ENCODE measurements at regions not wholly inside any gene's neighbourhood (a gene's known extent, or its start where the extent isn't known, plus 50 kb on each side); places are given as distances from the start of the nearest gene placed in this dataset.

DNA sequence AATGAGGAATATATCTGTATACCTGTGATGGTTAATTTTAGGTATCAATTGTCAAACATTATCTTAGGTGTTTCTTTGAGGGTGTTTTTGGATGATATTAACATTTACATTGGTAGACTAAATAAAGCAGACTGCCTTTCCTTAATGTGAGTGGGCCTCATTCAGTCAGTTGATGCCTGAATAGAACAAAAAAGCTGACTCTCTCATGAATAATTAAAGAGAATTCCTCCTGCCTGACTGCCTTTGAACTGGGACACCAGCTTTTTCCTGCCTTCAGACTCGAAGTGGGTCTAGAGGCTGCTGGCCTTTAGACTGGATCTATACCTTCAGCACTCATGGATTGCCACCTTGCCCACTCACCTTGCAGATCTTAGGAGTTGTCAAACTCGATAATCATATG is 117.9 kb upstream of the TMEM168 start:
- no peak overlapping the region for H3K27ac ChIP-seq
- in situ Hi-C loops (cut with MboI; ENCODE audit: low pct_ligation_motif_present in 1 of 4, low pct_unique_long_range_greater_than_20kb in 1 of 4, low sequenced_read_pairs in 3 of 4) = no loop called here
- no peak overlapping the region for H3K4me3 ChIP-seq
- no peaks in the 10 kb centered on the region for H3K4me1 ChIP-seq
- H3K36me3 ChIP-seq = peaks cover 0 to 14% (median 3%) of the 10 kb centered on the region in 4 donors
- H3K27me3 ChIP-seq = no peaks in the 10 kb centered on the region
- no peak for DNase-seq
- peaks cover 0 to 8% of the 10 kb centered on the region in 2 donors for H3K9me3 ChIP-seq
- TF ChIP-seq POLR2A (IDR thresholded peaks at IDR 0.05) (no peak), POLR2AphosphoS5 (IDR thresholded peaks at IDR 0.05) (no peak), EP300 (IDR thresholded peaks at IDR 0.05; ENCODE audit: low read depth) (no peak)
- TF ChIP-seq, protein P1, sequence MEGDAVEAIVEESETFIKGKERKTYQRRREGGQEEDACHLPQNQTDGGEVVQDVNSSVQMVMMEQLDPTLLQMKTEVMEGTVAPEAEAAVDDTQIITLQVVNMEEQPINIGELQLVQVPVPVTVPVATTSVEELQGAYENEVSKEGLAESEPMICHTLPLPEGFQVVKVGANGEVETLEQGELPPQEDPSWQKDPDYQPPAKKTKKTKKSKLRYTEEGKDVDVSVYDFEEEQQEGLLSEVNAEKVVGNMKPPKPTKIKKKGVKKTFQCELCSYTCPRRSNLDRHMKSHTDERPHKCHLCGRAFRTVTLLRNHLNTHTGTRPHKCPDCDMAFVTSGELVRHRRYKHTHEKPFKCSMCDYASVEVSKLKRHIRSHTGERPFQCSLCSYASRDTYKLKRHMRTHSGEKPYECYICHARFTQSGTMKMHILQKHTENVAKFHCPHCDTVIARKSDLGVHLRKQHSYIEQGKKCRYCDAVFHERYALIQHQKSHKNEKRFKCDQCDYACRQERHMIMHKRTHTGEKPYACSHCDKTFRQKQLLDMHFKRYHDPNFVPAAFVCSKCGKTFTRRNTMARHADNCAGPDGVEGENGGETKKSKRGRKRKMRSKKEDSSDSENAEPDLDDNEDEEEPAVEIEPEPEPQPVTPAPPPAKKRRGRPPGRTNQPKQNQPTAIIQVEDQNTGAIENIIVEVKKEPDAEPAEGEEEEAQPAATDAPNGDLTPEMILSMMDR (IDR thresholded peaks at IDR 0.05) = no peak
- intact Hi-C loops (cut with DNase I; ENCODE audit: low total_unique reads) = no loop called here
- WGBS, 2 donors (ENCODE audit: low coverage in 1 of 2) = 94 to 95% methylated on average over 2 of the region's 2 CpGs

DNA sequence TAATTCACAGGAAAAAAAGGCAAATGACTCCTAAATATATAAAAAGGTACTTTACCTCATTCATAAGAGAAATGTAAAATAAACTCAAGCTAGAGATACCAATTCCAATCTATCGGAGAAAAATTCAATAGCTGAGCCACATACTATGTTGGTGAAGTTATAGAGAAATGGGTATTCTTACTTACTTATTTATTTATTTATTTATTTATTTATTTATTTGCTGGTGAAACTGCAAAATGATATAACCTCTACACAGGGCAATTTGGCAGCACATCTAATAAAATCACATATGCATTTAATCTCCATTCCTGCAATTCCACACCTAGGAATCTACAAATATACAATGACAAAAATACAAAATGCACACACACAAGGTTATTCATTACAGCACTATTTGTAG is 117.5 kb upstream of the TMEM168 start:
- peaks cover 0 to 8% of the 10 kb centered on the region in 2 donors for H3K9me3 ChIP-seq
- no peak overlapping the region for H3K27ac ChIP-seq
- 93 to 98% methylated on average over 1 of the region's 1 CpG for WGBS, 2 donors (ENCODE audit: low coverage in 1 of 2)
- no peaks in the 10 kb centered on the region for H3K27me3 ChIP-seq
- intact Hi-C loops (cut with DNase I; ENCODE audit: low total_unique reads) (no loop called here), in situ Hi-C loops (cut with MboI; ENCODE audit: low pct_ligation_motif_present in 1 of 4, low pct_unique_long_range_greater_than_20kb in 1 of 4, low sequenced_read_pairs in 3 of 4) (no loop called here)
- DNase-seq = no peak
- no peak overlapping the region for H3K4me3 ChIP-seq
- H3K4me1 ChIP-seq = no peaks in the 10 kb centered on the region
- peaks cover 0 to 14% (median 3%) of the 10 kb centered on the region in 4 donors for H3K36me3 ChIP-seq
- TF ChIP-seq EP300 (IDR thresholded peaks at IDR 0.05; ENCODE audit: low read depth) (no peak), POLR2AphosphoS5 (IDR thresholded peaks at IDR 0.05) (no peak), POLR2A (IDR thresholded peaks at IDR 0.05) (no peak)

DNA sequence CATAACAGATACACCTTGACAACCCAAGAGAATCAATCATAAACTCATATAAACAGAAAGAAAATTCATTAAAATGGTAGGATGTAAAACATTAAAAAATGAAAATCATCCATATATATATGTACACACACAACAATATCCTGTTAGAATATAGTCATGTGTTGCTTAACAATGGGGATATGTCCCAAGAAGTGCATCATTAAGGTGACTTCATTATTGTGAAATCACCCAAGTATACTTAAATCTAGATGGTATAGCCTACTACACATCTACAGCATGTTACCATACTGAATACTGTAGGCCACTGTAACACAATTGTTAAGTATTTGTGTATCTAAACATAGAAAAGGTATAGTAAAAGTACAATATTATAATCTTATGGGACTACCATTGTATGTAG is 115.8 kb upstream of the TMEM168 start:
- Histone ChIP-seq H3K27ac (no peak overlapping the region), H3K4me3 (no peak overlapping the region), H3K27me3 (no peaks in the 10 kb centered on the region), H3K36me3 (peaks cover 0 to 6% (median 2%) of the 10 kb centered on the region in 4 donors), H3K9me3 (peaks cover 0 to 8% of the 10 kb centered on the region in 2 donors), H3K4me1 (no peaks in the 10 kb centered on the region)
- in situ Hi-C loops (cut with MboI; ENCODE audit: low pct_ligation_motif_present in 1 of 4, low pct_unique_long_range_greater_than_20kb in 1 of 4, low sequenced_read_pairs in 3 of 4) = no loop called here
- no peak for DNase-seq
- TF ChIP-seq POLR2A (IDR thresholded peaks at IDR 0.05) (no peak), POLR2AphosphoS5 (IDR thresholded peaks at IDR 0.05) (no peak), EP300 (IDR thresholded peaks at IDR 0.05; ENCODE audit: low read depth) (no peak)
- TF ChIP-seq, protein P1 (IDR thresholded peaks at IDR 0.05) = no peak
- intact Hi-C loops (cut with DNase I; ENCODE audit: low total_unique reads) = no loop called here

DNA sequence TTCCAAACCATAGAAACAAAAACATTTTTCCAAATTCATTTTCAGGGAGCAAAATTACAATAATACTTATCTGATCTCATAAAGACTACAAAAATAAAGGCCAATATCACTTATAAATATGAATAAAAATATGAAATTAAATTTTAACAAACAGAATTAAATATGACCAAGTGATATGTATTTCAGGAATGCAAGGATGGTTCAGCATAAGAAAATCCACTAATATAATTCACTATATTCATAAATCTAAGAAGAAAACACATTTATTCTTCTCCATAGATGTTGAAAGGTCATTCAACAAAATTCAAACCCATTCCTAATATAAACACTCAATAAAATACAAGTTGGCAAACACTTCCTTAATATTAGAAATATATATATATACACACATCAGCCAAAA is 115.2 kb upstream of the TMEM168 start:
- Histone ChIP-seq H3K36me3 (peaks cover 0 to 6% (median 0%) of the 10 kb centered on the region in 4 donors), H3K4me1 (no peaks in the 10 kb centered on the region), H3K27ac (no peak overlapping the region), H3K9me3 (peaks cover 0 to 8% of the 10 kb centered on the region in 2 donors), H3K27me3 (no peaks in the 10 kb centered on the region), H3K4me3 (no peak overlapping the region)
- intact Hi-C loops (cut with DNase I; ENCODE audit: low total_unique reads) (no loop called here), in situ Hi-C loops (cut with MboI; ENCODE audit: low pct_ligation_motif_present in 1 of 4, low pct_unique_long_range_greater_than_20kb in 1 of 4, low sequenced_read_pairs in 3 of 4) (no loop called here)
- no peak for DNase-seq
- TF ChIP-seq EP300 (IDR thresholded peaks at IDR 0.05; ENCODE audit: low read depth) (no peak), POLR2A (IDR thresholded peaks at IDR 0.05) (no peak), POLR2AphosphoS5 (IDR thresholded peaks at IDR 0.05) (no peak)
- TF ChIP-seq, protein P1 (IDR thresholded peaks at IDR 0.05) = no peak
